ENCODE measurements at regions not wholly inside any gene's neighbourhood (a gene's known extent, or its start where the extent isn't known, plus 50 kb on each side); places are given as distances from the start of the nearest gene placed in this dataset.

GRCh38 chr3:22960105-22960984, 242.8 kb upstream of the UBE2E2 start (continued):
- TF ChIP-seq ZNF266 (tag by site-specific recombination; IDR thresholded peaks at IDR 0.05; ENCODE audit: low read depth) (no peak), ZNF280C (tag by site-specific recombination; IDR thresholded peaks at IDR 0.05) (no peak), ZNF513 (tag by site-specific recombination; IDR thresholded peaks at IDR 0.05) (no peak), ZNF19 (tag by site-specific recombination; IDR thresholded peaks at IDR 0.05; ENCODE audit: low read depth) (no peak), ZNF76 (tag by site-specific recombination; IDR thresholded peaks at IDR 0.05; ENCODE audit: borderline replicate concordance, low read depth) (no peak), ZNF660 (tag by site-specific recombination; IDR thresholded peaks at IDR 0.05) (0 out of 2 replicates have a peak, but pooled peaks have one; percentile 21), YY1 (tag by site-specific recombination; IDR thresholded peaks at IDR 0.05) (no peak), ZNF514 (tag by site-specific recombination; IDR thresholded peaks at IDR 0.05) (no peak), ZNF248 (tag by site-specific recombination; IDR thresholded peaks at IDR 0.05) (no peak), ZNF664 (tag by site-specific recombination; IDR thresholded peaks at IDR 0.05) (no peak), MZF1 (tag by site-specific recombination; IDR thresholded peaks at IDR 0.05; ENCODE audit: borderline replicate concordance) (no peak), TRIM28 (IDR thresholded peaks at IDR 0.05; ENCODE audit: borderline replicate concordance, low read length) (no peak), MYNN (tag by site-specific recombination; IDR thresholded peaks at IDR 0.05; ENCODE audit: borderline replicate concordance) (no peak), ZNF140 (tag by site-specific recombination; IDR thresholded peaks at IDR 0.05) (no peak), ZNF704 (tag by site-specific recombination; IDR thresholded peaks at IDR 0.05) (no peak), SP3 (tag by site-specific recombination; IDR thresholded peaks at IDR 0.05) (no peak), OVOL3 (tag by site-specific recombination; IDR thresholded peaks at IDR 0.05) (no peak), ZNF645 (tag by site-specific recombination; IDR thresholded peaks at IDR 0.05) (no peak), ZSCAN4 (tag by site-specific recombination; IDR thresholded peaks at IDR 0.05) (no peak), ZNF114 (tag by site-specific recombination; IDR thresholded peaks at IDR 0.05) (no peak), ZNF521 (tag by site-specific recombination; IDR thresholded peaks at IDR 0.05) (no peak), BCL11A (tag by site-specific recombination; IDR thresholded peaks at IDR 0.05; ENCODE audit: low read depth) (no peak), ZNF639 (tag by site-specific recombination; IDR thresholded peaks at IDR 0.05) (no peak), ZXDB (tag by site-specific recombination; IDR thresholded peaks at IDR 0.05) (no peak), ZNF600 (tag by site-specific recombination; IDR thresholded peaks at IDR 0.05) (no peak), ZNF654 (tag by site-specific recombination; IDR thresholded peaks at IDR 0.05; ENCODE audit: low read depth) (peak; percentile 77), ZNF571 (tag by site-specific recombination; IDR thresholded peaks at IDR 0.05) (no peak), GFI1B (tag by site-specific recombination; IDR thresholded peaks at IDR 0.05) (no peak), KLF9 (tag by site-specific recombination; IDR thresholded peaks at IDR 0.05; ENCODE audit: low read depth) (no peak)

Measured in HEK293 (cell line).